Activated naive CD8-positive, alpha-beta T cell treated with anti-CD3 and anti-CD28 coated beads for 36 hours (primary cell): ENCODE measurements at regions not wholly inside any gene's neighbourhood (a gene's known extent, or its start where the extent isn't known, plus 50 kb on each side); places are given as distances from the start of the nearest gene placed in this dataset.
"Not testable (repeated sequence)": the region's sequence is repeated elsewhere in the genome, so short reads cannot be mapped to it uniquely, and the experiment has no call there.

ENCODE experiments used
- DNase-seq: peaks from one replicate; pipeline ENCODE4 v3.0.0; 2021
- H3K27ac Mint-ChIP-seq: one replicate; pipeline ENCODE4 v1.8.0; 2022; ENCODE audit warnings: mild to moderate bottlenecking, moderate library complexity, mixed read lengths
- H3K27me3 Mint-ChIP-seq: one replicate; pipeline ENCODE4 v1.8.0; 2022; ENCODE audit warnings: mild to moderate bottlenecking, mixed read lengths
- H3K36me3 Mint-ChIP-seq: one replicate; pipeline ENCODE4 v1.8.0; 2021; ENCODE audit warnings: mild to moderate bottlenecking, mixed read lengths
- H3K4me1 Mint-ChIP-seq: one replicate; pipeline ENCODE4 v1.8.0; 2021; ENCODE audit warnings: mixed read lengths
- H3K4me3 Mint-ChIP-seq: one replicate; pipeline ENCODE4 v1.8.0; 2022; ENCODE audit warnings: mild to moderate bottlenecking, moderate library complexity, mixed read lengths
- H3K9me3 Mint-ChIP-seq: one replicate; pipeline ENCODE4 v1.8.0; 2022; ENCODE audit warnings: mixed read lengths

- Mint-ChIP-seq H3K27me3 (no peaks in the 10 kb centered on the region), H3K9me3 (peaks cover 10% of the 10 kb centered on the region), H3K4me3 (no peak overlapping the region), H3K4me1 (no peaks in the 10 kb centered on the region), H3K36me3 (peaks cover 3% of the 10 kb centered on the region), H3K27ac (no peak overlapping the region)
- no peak for DNase-seq
Observed at GRCh38 chr5:74519161-74519571, 121.4 kb downstream of the ENC1 start.

- Mint-ChIP-seq H3K4me1 (no peaks in the 10 kb centered on the region), H3K9me3 (peaks cover under 1% of the 10 kb centered on the region), H3K36me3 (no peaks in the 10 kb centered on the region), H3K4me3 (no peak overlapping the region), H3K27ac (no peak overlapping the region), H3K27me3 (no peaks in the 10 kb centered on the region)
- DNase-seq = no peak
Observed at GRCh38 chr5:74517700-74518099, 122.8 kb downstream of the ENC1 start.

GRCh38 chr5:74516211-74516636 is 124.3 kb downstream of the ENC1 start:
- no peak overlapping the region for H3K27ac Mint-ChIP-seq
- H3K27me3 Mint-ChIP-seq = no peaks in the 10 kb centered on the region
- DNase-seq = no peak
- no peaks in the 10 kb centered on the region for H3K36me3 Mint-ChIP-seq
- no peaks in the 10 kb centered on the region for H3K4me1 Mint-ChIP-seq
- no peak overlapping the region for H3K4me3 Mint-ChIP-seq
- H3K9me3 Mint-ChIP-seq = no peaks in the 10 kb centered on the region

- H3K4me1 Mint-ChIP-seq = no peaks in the 10 kb centered on the region
- H3K27me3 Mint-ChIP-seq = no peaks in the 10 kb centered on the region
- no peak for DNase-seq
- no peak overlapping the region for H3K4me3 Mint-ChIP-seq
- H3K27ac Mint-ChIP-seq = no peak overlapping the region
- no peaks in the 10 kb centered on the region for H3K36me3 Mint-ChIP-seq
- no peaks in the 10 kb centered on the region for H3K9me3 Mint-ChIP-seq
Observed at GRCh38 chr5:74514888-74515551, 125.5 kb downstream of the ENC1 start.

- H3K27me3 Mint-ChIP-seq, H3K4me1 Mint-ChIP-seq, H3K36me3 Mint-ChIP-seq, H3K9me3 Mint-ChIP-seq, DNase-seq, H3K27ac Mint-ChIP-seq, H3K4me3 Mint-ChIP-seq: not testable (repeated sequence)
Observed at GRCh38 chr5:74511770-74512169, 128.8 kb downstream of the ENC1 start.

GRCh38 chr5:74510476-74511075 is 130.0 kb downstream of the ENC1 start:
- Mint-ChIP-seq H3K27ac (no peak overlapping the region), H3K4me3 (no peak overlapping the region), H3K36me3 (no peaks in the 10 kb centered on the region), H3K27me3 (no peaks in the 10 kb centered on the region), H3K4me1 (no peaks in the 10 kb centered on the region), H3K9me3 (no peaks in the 10 kb centered on the region)
- DNase-seq = no peak

- no peaks in the 10 kb centered on the region for H3K36me3 Mint-ChIP-seq
- no peak for DNase-seq
- no peak overlapping the region for H3K4me3 Mint-ChIP-seq
- H3K4me1 Mint-ChIP-seq = no peaks in the 10 kb centered on the region
- no peaks in the 10 kb centered on the region for H3K27me3 Mint-ChIP-seq
- no peaks in the 10 kb centered on the region for H3K9me3 Mint-ChIP-seq
- no peak overlapping the region for H3K27ac Mint-ChIP-seq
Observed at GRCh38 chr5:74507370-74508005, 133.0 kb downstream of the ENC1 start.

- no peaks in the 10 kb centered on the region for H3K4me1 Mint-ChIP-seq
- H3K36me3 Mint-ChIP-seq = no peaks in the 10 kb centered on the region
- no peak overlapping the region for H3K27ac Mint-ChIP-seq
- no peaks in the 10 kb centered on the region for H3K27me3 Mint-ChIP-seq
- H3K9me3 Mint-ChIP-seq = no peaks in the 10 kb centered on the region
- DNase-seq = no peak
- no peak overlapping the region for H3K4me3 Mint-ChIP-seq
Observed at GRCh38 chr5:74506119-74506518, 134.4 kb downstream of the ENC1 start.

GRCh38 chr5:74504463-74504862 is 136.1 kb downstream of the ENC1 start:
- Mint-ChIP-seq H3K4me3 (no peak overlapping the region), H3K36me3 (no peaks in the 10 kb centered on the region), H3K27me3 (no peaks in the 10 kb centered on the region), H3K27ac (no peak overlapping the region), H3K4me1 (no peaks in the 10 kb centered on the region), H3K9me3 (no peaks in the 10 kb centered on the region)
- DNase-seq = no peak

GRCh38 chr5:74502479-74502950 is 138.0 kb downstream of the ENC1 start:
- no peak overlapping the region for H3K27ac Mint-ChIP-seq
- no peaks in the 10 kb centered on the region for H3K9me3 Mint-ChIP-seq
- no peaks in the 10 kb centered on the region for H3K36me3 Mint-ChIP-seq
- no peak for DNase-seq
- H3K4me3 Mint-ChIP-seq = no peak overlapping the region
- H3K4me1 Mint-ChIP-seq = no peaks in the 10 kb centered on the region
- H3K27me3 Mint-ChIP-seq = no peaks in the 10 kb centered on the region

- no peaks in the 10 kb centered on the region for H3K4me1 Mint-ChIP-seq
- H3K27ac Mint-ChIP-seq = no peak overlapping the region
- no peaks in the 10 kb centered on the region for H3K9me3 Mint-ChIP-seq
- H3K4me3 Mint-ChIP-seq = no peak overlapping the region
- H3K27me3 Mint-ChIP-seq = no peaks in the 10 kb centered on the region
- no peaks in the 10 kb centered on the region for H3K36me3 Mint-ChIP-seq
- DNase-seq = no peak
Observed at GRCh38 chr5:74501674-74502478, 138.7 kb downstream of the ENC1 start.

- DNase-seq = no peak
- no peaks in the 10 kb centered on the region for H3K4me1 Mint-ChIP-seq
- H3K27ac Mint-ChIP-seq = no peak overlapping the region
- H3K9me3 Mint-ChIP-seq = no peaks in the 10 kb centered on the region
- H3K36me3 Mint-ChIP-seq = no peaks in the 10 kb centered on the region
- no peak overlapping the region for H3K4me3 Mint-ChIP-seq
- no peaks in the 10 kb centered on the region for H3K27me3 Mint-ChIP-seq
Observed at GRCh38 chr5:74500110-74500917, 140.2 kb downstream of the ENC1 start.

- H3K27me3 Mint-ChIP-seq = no peaks in the 10 kb centered on the region
- H3K36me3 Mint-ChIP-seq = no peaks in the 10 kb centered on the region
- no peak for DNase-seq
- H3K9me3 Mint-ChIP-seq = no peaks in the 10 kb centered on the region
- H3K4me1 Mint-ChIP-seq = no peaks in the 10 kb centered on the region
- H3K4me3 Mint-ChIP-seq = no peak overlapping the region
- H3K27ac Mint-ChIP-seq = no peak overlapping the region
Observed at GRCh38 chr5:74499256-74500050, 141.1 kb downstream of the ENC1 start.

GRCh38 chr5:74497706-74498105 is 142.8 kb downstream of the ENC1 start:
- DNase-seq = no peak
- Mint-ChIP-seq H3K36me3 (no peaks in the 10 kb centered on the region), H3K27me3 (no peaks in the 10 kb centered on the region), H3K9me3 (no peaks in the 10 kb centered on the region), H3K27ac (no peak overlapping the region), H3K4me3 (no peak overlapping the region), H3K4me1 (no peaks in the 10 kb centered on the region)
